Nephron progenitor cell (in vitro differentiated cells): ENCODE measurements at regions not wholly inside any gene's neighbourhood (a gene's known extent, or its start where the extent isn't known, plus 50 kb on each side); places are given as distances from the start of the nearest gene placed in this dataset.
A peak's percentile ranks its signal among the peaks of the same experiment; 100 is the strongest.

Source experiments
- DNase-seq: peaks from one replicate; pipeline ENCODE4 v3.0.0; 2021
- H3K27ac Mint-ChIP-seq: 2 replicates; pipeline ENCODE4 v1.8.0; 2021; ENCODE audit warnings: mild to moderate bottlenecking, moderate library complexity, mixed read lengths
- H3K27me3 Mint-ChIP-seq: 2 replicates; pipeline ENCODE4 v1.8.0; 2021; ENCODE audit warnings: mild to moderate bottlenecking, low read depth, mixed read lengths; ENCODE audit not compliant: poor library complexity
- H3K36me3 Mint-ChIP-seq: 2 replicates; pipeline ENCODE4 v1.8.0; 2021; ENCODE audit warnings: low read depth, mixed read lengths
- H3K4me1 Mint-ChIP-seq: 2 replicates; pipeline ENCODE4 v1.8.0; 2021; ENCODE audit warnings: mixed read lengths
- H3K4me3 Mint-ChIP-seq: 2 replicates; pipeline ENCODE4 v1.8.0; 2021; ENCODE audit warnings: mild to moderate bottlenecking, moderate library complexity, mixed read lengths
- H3K9me3 Mint-ChIP-seq: 2 replicates; pipeline ENCODE4 v1.8.0; 2021; ENCODE audit warnings: mild to moderate bottlenecking, moderate library complexity, mixed read lengths
- CTCF ChIP-seq: fragments of 200-600 bp; sonication (generic); IDR thresholded peaks from 2 replicates; pipeline ENCODE4 v1.5.0; 2021; ENCODE audit warnings: antibody characterized with exemption

- Mint-ChIP-seq H3K27ac (peak overlapping the region; percentile 48), H3K4me3 (no peak overlapping the region), H3K9me3 (no peaks in the 10 kb centered on the region), H3K36me3 (no peaks in the 10 kb centered on the region), H3K4me1 (no peaks in the 10 kb centered on the region), H3K27me3 (peaks cover 3% of the 10 kb centered on the region)
- DNase-seq, result no peak
- no peak for TF ChIP-seq CTCF
Observed at GRCh38 chr10:61321041-61321857, 131.9 kb downstream of the TMEM26 start.

GRCh38 chr10:61320257-61320587, 133.0 kb downstream of the TMEM26 start:
- Mint-ChIP-seq H3K4me1 (no peaks in the 10 kb centered on the region), H3K27me3 (peaks cover 3% of the 10 kb centered on the region), H3K36me3 (no peaks in the 10 kb centered on the region), H3K9me3 (no peaks in the 10 kb centered on the region), H3K27ac (no peak overlapping the region), H3K4me3 (no peak overlapping the region)
- no peak for TF ChIP-seq CTCF
- DNase-seq, result no peak

- Mint-ChIP-seq H3K27ac (no peak overlapping the region), H3K4me1 (no peaks in the 10 kb centered on the region), H3K36me3 (no peaks in the 10 kb centered on the region), H3K9me3 (no peaks in the 10 kb centered on the region), H3K27me3 (peaks cover 3% of the 10 kb centered on the region), H3K4me3 (no peak overlapping the region)
- TF ChIP-seq CTCF, result no peak
- DNase-seq, result no peak
Observed at GRCh38 chr10:61319386-61320256, 133.6 kb downstream of the TMEM26 start.

- DNase-seq, result no peak
- Mint-ChIP-seq H3K27me3 (no peaks in the 10 kb centered on the region), H3K4me1 (no peaks in the 10 kb centered on the region), H3K36me3 (no peaks in the 10 kb centered on the region), H3K27ac (no peak overlapping the region), H3K9me3 (no peaks in the 10 kb centered on the region), H3K4me3 (no peak overlapping the region)
- no peak for TF ChIP-seq CTCF
Observed at GRCh38 chr10:61318429-61318828, 134.8 kb downstream of the TMEM26 start.

GRCh38 chr10:61317706-61318105, 135.5 kb downstream of the TMEM26 start:
- no peak for TF ChIP-seq CTCF
- no peak overlapping the region for H3K27ac Mint-ChIP-seq
- H3K27me3 Mint-ChIP-seq, result no peaks in the 10 kb centered on the region
- no peaks in the 10 kb centered on the region for H3K4me1 Mint-ChIP-seq
- no peaks in the 10 kb centered on the region for H3K36me3 Mint-ChIP-seq
- DNase-seq, result no peak
- H3K4me3 Mint-ChIP-seq, result no peak overlapping the region
- no peaks in the 10 kb centered on the region for H3K9me3 Mint-ChIP-seq
